ENCODE measurements at regions not wholly inside any gene's neighbourhood (a gene's known extent, or its start where the extent isn't known, plus 50 kb on each side); places are given as distances from the start of the nearest gene placed in this dataset.

DNA sequence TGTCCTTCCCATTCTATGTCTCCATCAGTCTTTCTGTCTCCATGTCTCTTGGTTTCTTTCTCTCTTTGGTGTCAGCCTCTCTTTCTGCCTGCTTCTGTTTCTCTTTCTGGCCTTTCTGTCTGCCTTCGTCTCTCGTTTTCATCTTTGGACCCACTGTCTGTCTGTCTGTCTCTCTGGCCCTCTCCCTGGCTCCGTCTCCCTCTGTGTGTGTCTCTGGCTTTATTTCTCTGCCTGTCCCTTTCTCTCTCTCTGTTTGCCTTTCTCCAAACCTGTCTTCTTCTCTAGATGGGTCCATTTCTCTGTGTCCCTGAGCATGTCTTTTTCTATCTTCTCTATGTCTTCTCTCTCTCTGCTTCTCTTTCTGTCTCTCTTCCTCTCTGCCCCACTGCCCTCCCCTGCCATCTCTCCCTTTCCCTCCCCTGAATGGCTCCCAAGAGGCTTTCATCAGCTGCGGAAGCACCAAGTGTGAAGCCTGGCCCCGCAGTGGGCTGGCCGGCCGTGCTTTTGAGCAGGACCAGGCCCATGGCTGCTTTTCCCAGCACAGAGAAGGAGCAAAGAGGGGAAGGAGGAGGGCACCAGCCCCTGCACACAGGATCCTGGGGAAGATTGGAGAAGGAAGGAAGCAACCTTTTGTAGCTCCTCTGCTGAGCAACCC lies 57.4 kb downstream of the PJA1 start:
- no peak overlapping the region for H3K4me3 ChIP-seq (replicated peaks; ENCODE audit: insufficient read depth, low read length)
- H3K27ac ChIP-seq (replicated peaks): no peak overlapping the region
- DNase-seq (ENCODE audit: low read depth in 1 of 2, low spot score in 1 of 2): no peak
- TF ChIP-seq GABPA (IDR thresholded peaks at IDR 0.05; ENCODE audit: low read depth) (no peak), SPI1 (IDR thresholded peaks at IDR 0.05; ENCODE audit: borderline replicate concordance, low read depth) (no peak), POLR2AphosphoS5 (IDR thresholded peaks at IDR 0.05; ENCODE audit: low read depth) (no peak)
- TF ChIP-seq, protein P1, sequence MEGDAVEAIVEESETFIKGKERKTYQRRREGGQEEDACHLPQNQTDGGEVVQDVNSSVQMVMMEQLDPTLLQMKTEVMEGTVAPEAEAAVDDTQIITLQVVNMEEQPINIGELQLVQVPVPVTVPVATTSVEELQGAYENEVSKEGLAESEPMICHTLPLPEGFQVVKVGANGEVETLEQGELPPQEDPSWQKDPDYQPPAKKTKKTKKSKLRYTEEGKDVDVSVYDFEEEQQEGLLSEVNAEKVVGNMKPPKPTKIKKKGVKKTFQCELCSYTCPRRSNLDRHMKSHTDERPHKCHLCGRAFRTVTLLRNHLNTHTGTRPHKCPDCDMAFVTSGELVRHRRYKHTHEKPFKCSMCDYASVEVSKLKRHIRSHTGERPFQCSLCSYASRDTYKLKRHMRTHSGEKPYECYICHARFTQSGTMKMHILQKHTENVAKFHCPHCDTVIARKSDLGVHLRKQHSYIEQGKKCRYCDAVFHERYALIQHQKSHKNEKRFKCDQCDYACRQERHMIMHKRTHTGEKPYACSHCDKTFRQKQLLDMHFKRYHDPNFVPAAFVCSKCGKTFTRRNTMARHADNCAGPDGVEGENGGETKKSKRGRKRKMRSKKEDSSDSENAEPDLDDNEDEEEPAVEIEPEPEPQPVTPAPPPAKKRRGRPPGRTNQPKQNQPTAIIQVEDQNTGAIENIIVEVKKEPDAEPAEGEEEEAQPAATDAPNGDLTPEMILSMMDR (IDR thresholded peaks at IDR 0.05; ENCODE audit: insufficient read depth, low read length): no peak
- TF ChIP-seq, protein P2, sequence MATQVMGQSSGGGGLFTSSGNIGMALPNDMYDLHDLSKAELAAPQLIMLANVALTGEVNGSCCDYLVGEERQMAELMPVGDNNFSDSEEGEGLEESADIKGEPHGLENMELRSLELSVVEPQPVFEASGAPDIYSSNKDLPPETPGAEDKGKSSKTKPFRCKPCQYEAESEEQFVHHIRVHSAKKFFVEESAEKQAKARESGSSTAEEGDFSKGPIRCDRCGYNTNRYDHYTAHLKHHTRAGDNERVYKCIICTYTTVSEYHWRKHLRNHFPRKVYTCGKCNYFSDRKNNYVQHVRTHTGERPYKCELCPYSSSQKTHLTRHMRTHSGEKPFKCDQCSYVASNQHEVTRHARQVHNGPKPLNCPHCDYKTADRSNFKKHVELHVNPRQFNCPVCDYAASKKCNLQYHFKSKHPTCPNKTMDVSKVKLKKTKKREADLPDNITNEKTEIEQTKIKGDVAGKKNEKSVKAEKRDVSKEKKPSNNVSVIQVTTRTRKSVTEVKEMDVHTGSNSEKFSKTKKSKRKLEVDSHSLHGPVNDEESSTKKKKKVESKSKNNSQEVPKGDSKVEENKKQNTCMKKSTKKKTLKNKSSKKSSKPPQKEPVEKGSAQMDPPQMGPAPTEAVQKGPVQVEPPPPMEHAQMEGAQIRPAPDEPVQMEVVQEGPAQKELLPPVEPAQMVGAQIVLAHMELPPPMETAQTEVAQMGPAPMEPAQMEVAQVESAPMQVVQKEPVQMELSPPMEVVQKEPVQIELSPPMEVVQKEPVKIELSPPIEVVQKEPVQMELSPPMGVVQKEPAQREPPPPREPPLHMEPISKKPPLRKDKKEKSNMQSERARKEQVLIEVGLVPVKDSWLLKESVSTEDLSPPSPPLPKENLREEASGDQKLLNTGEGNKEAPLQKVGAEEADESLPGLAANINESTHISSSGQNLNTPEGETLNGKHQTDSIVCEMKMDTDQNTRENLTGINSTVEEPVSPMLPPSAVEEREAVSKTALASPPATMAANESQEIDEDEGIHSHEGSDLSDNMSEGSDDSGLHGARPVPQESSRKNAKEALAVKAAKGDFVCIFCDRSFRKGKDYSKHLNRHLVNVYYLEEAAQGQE (IDR thresholded peaks at IDR 0.05; ENCODE audit: insufficient replicate concordance, low read depth): no peak
- H3K27me3 ChIP-seq (ENCODE audit: insufficient read depth, poor library complexity, severe bottlenecking): no peaks in the 10 kb centered on the region

DNA sequence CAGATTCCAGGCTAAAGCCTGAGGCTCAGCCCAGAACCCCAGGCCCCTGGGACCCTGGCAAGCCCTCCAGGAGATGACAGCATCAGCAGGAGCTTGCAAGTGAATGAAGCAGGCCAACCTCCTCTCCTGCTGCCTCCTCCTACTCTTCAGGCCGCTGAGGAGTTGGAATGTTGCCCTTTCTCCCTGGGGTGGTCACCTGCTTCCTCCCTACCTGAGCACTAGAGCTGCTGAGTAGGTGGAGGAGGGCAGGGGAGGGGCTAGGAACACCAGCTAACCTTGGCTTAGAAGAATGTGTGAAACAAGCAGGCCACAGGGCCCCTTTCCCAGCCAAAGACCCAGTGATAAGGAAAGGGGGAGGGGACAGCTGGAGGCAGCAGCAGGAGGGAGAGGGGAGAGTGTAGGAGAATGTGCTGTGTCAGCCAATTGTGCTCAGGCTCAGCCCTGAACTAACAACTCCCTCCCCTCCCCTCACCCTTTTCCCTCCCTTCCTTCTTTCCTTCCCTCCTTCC lies 58.0 kb downstream of the PJA1 start:
- Histone ChIP-seq H3K4me3 (replicated peaks; ENCODE audit: insufficient read depth, low read length) (no peak overlapping the region), H3K27ac (replicated peaks) (no peak overlapping the region), H3K27me3 (ENCODE audit: insufficient read depth, poor library complexity, severe bottlenecking) (no peaks in the 10 kb centered on the region)
- TF ChIP-seq SPI1 (IDR thresholded peaks at IDR 0.05; ENCODE audit: borderline replicate concordance, low read depth) (no peak), GABPA (IDR thresholded peaks at IDR 0.05; ENCODE audit: low read depth) (no peak), POLR2AphosphoS5 (IDR thresholded peaks at IDR 0.05; ENCODE audit: low read depth) (no peak)
- TF ChIP-seq, protein P2 (IDR thresholded peaks at IDR 0.05; ENCODE audit: insufficient replicate concordance, low read depth): no peak
- TF ChIP-seq, protein P1 (IDR thresholded peaks at IDR 0.05; ENCODE audit: insufficient read depth, low read length): no peak
- DNase-seq (ENCODE audit: low read depth in 1 of 2, low spot score in 1 of 2): no peak

DNA sequence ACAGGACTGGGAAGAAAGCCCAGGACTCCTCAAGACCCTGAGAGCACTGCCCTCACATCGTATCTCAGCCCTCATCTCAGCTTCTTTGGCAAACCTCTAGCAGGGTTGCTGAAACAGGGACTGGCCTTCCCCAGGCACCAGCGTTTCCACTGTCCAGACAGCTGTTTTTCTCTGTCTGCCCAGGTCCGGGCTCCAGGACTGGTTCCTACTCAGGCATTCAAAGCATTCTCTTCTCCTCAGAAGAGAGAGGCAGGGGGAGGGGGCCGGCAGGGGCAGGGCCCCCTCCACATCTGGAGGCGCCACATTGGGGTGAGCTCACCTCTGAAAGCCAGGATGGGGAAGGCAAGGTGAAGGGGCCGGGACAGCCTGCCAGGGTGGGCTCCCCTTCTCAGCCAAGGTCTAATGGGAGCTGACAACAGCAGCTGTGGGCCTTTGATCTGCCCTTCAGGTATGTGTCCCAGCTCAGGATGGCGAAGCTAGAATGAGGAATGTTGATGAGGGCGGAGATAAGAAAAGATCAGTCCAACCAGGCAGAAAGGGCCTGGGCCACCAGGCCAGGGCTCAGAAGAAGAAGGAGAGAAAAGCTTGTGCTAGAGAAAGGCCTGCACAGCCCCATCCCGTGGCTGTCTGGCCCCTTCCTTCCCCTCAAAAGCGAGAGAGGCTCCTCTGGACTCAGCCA lies 60.4 kb downstream of the PJA1 start:
- Histone ChIP-seq H3K27me3 (ENCODE audit: insufficient read depth, poor library complexity, severe bottlenecking) (no peaks in the 10 kb centered on the region), H3K4me3 (replicated peaks; ENCODE audit: insufficient read depth, low read length) (no peak overlapping the region), H3K27ac (replicated peaks) (no peak overlapping the region)
- TF ChIP-seq, protein P2 (IDR thresholded peaks at IDR 0.05; ENCODE audit: insufficient replicate concordance, low read depth): no peak
- TF ChIP-seq SPI1 (IDR thresholded peaks at IDR 0.05; ENCODE audit: borderline replicate concordance, low read depth): no peak
- TF ChIP-seq POLR2AphosphoS5 (IDR thresholded peaks at IDR 0.05; ENCODE audit: low read depth): no peak
- TF ChIP-seq, protein P1 (IDR thresholded peaks at IDR 0.05; ENCODE audit: insufficient read depth, low read length): no peak
- no peak for TF ChIP-seq GABPA (IDR thresholded peaks at IDR 0.05; ENCODE audit: low read depth)
- DNase-seq (ENCODE audit: low read depth in 1 of 2, low spot score in 1 of 2): no peak

All from HL-60 (cell line).